ENCODE measurements at regions not wholly inside any gene's neighbourhood (a gene's known extent, or its start where the extent isn't known, plus 50 kb on each side); places are given as distances from the start of the nearest gene placed in this dataset.

- Histone ChIP-seq H3K9ac (ENCODE audit: low read length) (no peak overlapping the region), H3F3A (ENCODE audit: insufficient read depth, low read length) (no peaks in the 10 kb centered on the region), H3K27ac (ENCODE audit: low read depth, low read length, poor library complexity, severe bottlenecking) (no peak overlapping the region), H4K20me1 (ENCODE audit: insufficient read depth, low read length) (no peaks in the 10 kb centered on the region), H3K36me3 (ENCODE audit: insufficient read depth, low read length) (no peaks in the 10 kb centered on the region), H3K4me3 (ENCODE audit: low read depth, low read length, poor library complexity, severe bottlenecking) (no peak overlapping the region), H3K9me3 (ENCODE audit: low read length) (no peaks in the 10 kb centered on the region), H3K9me2 (ENCODE audit: low read depth, low read length) (no peaks in the 10 kb centered on the region), H3K27me3 (ENCODE audit: insufficient read depth, low read length) (no peaks in the 10 kb centered on the region), H3K79me2 (ENCODE audit: insufficient read depth, low read length) (no peaks in the 10 kb centered on the region), H3K4me1 (ENCODE audit: insufficient read depth, low read length, severe bottlenecking) (no peaks in the 10 kb centered on the region), H3K4me2 (ENCODE audit: low read length) (no peak overlapping the region), H2AFZ (ENCODE audit: low read length) (no peak overlapping the region)
- TF ChIP-seq EZH2 (IDR thresholded peaks at IDR 0.05; ENCODE audit: borderline replicate concordance, low read length) (no peak), CTCF (IDR thresholded peaks at IDR 0.05; ENCODE audit: low read length) (no peak)
Observed at GRCh38 chr9:26682796-26683496, 209.7 kb downstream of the CAAP1 start.

- H3K4me2 ChIP-seq (ENCODE audit: low read length) = no peak overlapping the region
- H3K4me1 ChIP-seq (ENCODE audit: insufficient read depth, low read length, severe bottlenecking) = no peaks in the 10 kb centered on the region
- H3K4me3 ChIP-seq (ENCODE audit: low read depth, low read length, poor library complexity, severe bottlenecking) = no peak overlapping the region
- no peak overlapping the region for H3K27ac ChIP-seq (ENCODE audit: low read depth, low read length, poor library complexity, severe bottlenecking)
- H3K9me2 ChIP-seq (ENCODE audit: low read depth, low read length) = no peaks in the 10 kb centered on the region
- H3K9ac ChIP-seq (ENCODE audit: low read length) = no peak overlapping the region
- no peaks in the 10 kb centered on the region for H3K36me3 ChIP-seq (ENCODE audit: insufficient read depth, low read length)
- TF ChIP-seq EZH2 (IDR thresholded peaks at IDR 0.05; ENCODE audit: borderline replicate concordance, low read length) (no peak), CTCF (IDR thresholded peaks at IDR 0.05; ENCODE audit: low read length) (no peak)
- no peak overlapping the region for H2AFZ ChIP-seq (ENCODE audit: low read length)
- H3K9me3 ChIP-seq (ENCODE audit: low read length) = no peaks in the 10 kb centered on the region
- H3K27me3 ChIP-seq (ENCODE audit: insufficient read depth, low read length) = no peaks in the 10 kb centered on the region
- no peaks in the 10 kb centered on the region for H4K20me1 ChIP-seq (ENCODE audit: insufficient read depth, low read length)
- H3F3A ChIP-seq (ENCODE audit: insufficient read depth, low read length) = no peaks in the 10 kb centered on the region
- H3K79me2 ChIP-seq (ENCODE audit: insufficient read depth, low read length) = no peaks in the 10 kb centered on the region
Observed at GRCh38 chr9:26682041-26682440, 210.6 kb downstream of the CAAP1 start.

- H3K9ac ChIP-seq (ENCODE audit: low read length) = no peak overlapping the region
- no peaks in the 10 kb centered on the region for H3K36me3 ChIP-seq (ENCODE audit: insufficient read depth, low read length)
- no peak overlapping the region for H3K27ac ChIP-seq (ENCODE audit: low read depth, low read length, poor library complexity, severe bottlenecking)
- H3K79me2 ChIP-seq (ENCODE audit: insufficient read depth, low read length) = no peaks in the 10 kb centered on the region
- no peaks in the 10 kb centered on the region for H3K4me1 ChIP-seq (ENCODE audit: insufficient read depth, low read length, severe bottlenecking)
- H3K9me3 ChIP-seq (ENCODE audit: low read length) = no peaks in the 10 kb centered on the region
- H3K4me2 ChIP-seq (ENCODE audit: low read length) = no peak overlapping the region
- TF ChIP-seq CTCF (IDR thresholded peaks at IDR 0.05; ENCODE audit: low read length) (no peak), EZH2 (IDR thresholded peaks at IDR 0.05; ENCODE audit: borderline replicate concordance, low read length) (no peak)
- H2AFZ ChIP-seq (ENCODE audit: low read length) = no peak overlapping the region
- no peaks in the 10 kb centered on the region for H4K20me1 ChIP-seq (ENCODE audit: insufficient read depth, low read length)
- H3K4me3 ChIP-seq (ENCODE audit: low read depth, low read length, poor library complexity, severe bottlenecking) = no peak overlapping the region
- H3F3A ChIP-seq (ENCODE audit: insufficient read depth, low read length) = no peaks in the 10 kb centered on the region
- H3K9me2 ChIP-seq (ENCODE audit: low read depth, low read length) = no peaks in the 10 kb centered on the region
- no peaks in the 10 kb centered on the region for H3K27me3 ChIP-seq (ENCODE audit: insufficient read depth, low read length)
Observed at GRCh38 chr9:26677965-26678706, 214.5 kb downstream of the CAAP1 start.
